ENCODE measurements at regions not wholly inside any gene's neighbourhood (a gene's known extent, or its start where the extent isn't known, plus 50 kb on each side); places are given as distances from the start of the nearest gene placed in this dataset.

DNA sequence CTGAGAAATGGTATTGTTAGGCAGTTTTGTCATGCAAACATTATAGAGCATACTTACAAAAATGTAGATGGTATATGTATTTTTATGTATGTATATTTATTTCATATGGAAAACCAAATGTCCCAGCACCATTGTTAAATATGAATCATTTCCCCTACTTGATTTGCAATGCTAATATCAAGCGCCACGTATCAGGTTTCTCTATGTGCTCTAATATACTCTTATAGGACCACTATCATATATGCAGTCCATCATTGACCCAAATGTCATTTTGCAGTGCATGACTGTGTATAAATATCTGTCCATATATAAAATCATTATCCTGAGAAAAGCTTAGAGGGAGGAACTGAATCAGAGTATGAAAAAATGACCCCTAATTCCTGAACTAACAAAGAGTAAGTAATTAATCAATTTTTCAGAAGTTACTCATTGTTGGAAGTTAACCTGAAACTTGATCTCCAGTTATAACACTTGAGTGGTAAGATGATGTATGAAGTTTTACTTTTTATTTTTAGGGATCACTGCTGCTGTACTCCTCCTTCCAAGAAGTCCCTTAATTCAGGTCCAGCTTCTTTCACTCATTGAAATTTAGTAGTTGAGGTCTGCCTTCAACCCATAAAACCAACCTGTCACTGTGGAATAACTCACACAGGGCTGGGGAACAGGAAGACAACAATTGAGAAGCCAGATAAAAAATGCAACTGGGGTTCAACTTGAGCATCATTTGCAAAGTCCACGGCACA is 134.8 kb upstream of the LDB2 start:
- TF ChIP-seq FOXM1 (IDR thresholded peaks at IDR 0.05; ENCODE audit: borderline replicate concordance, low read depth) (no peak), CEBPB (IDR thresholded peaks at IDR 0.05) (no peak), RAD21 (IDR thresholded peaks at IDR 0.05; ENCODE audit: low read depth) (no peak), TCF12 (IDR thresholded peaks at IDR 0.05; ENCODE audit: low read depth) (no peak), EGR1 (IDR thresholded peaks at IDR 0.05) (no peak), TEAD4 (IDR thresholded peaks at IDR 0.05) (no peak), EP300 (IDR thresholded peaks at IDR 0.05; ENCODE audit: borderline replicate concordance) (no peak), MAX (IDR thresholded peaks at IDR 0.05) (no peak)

DNA sequence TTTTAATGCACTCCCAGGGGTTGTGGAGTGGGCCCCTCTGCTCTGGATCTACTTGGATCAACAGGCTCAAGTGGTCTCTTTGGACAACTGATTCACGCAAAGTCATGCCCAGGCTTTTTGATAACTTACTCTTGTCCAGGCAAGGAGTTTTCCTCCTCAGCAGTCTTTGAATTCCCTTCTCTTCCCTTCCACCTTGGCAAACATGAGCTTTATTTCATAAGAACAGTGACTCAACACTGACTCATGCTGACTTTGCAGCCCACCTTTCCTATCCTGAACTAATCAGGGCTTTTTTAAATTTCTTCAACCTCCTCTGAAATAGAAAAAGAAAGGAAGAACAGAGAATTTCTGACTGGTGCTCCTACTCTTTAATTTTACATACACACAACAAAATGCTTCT is 132.1 kb upstream of the LDB2 start:
- TF ChIP-seq USF1 (IDR thresholded peaks at IDR 0.05) (no peak), EP300 (IDR thresholded peaks at IDR 0.05; ENCODE audit: borderline replicate concordance) (no peak), RAD21 (IDR thresholded peaks at IDR 0.05; ENCODE audit: low read depth) (no peak), NFIC (IDR thresholded peaks at IDR 0.05) (no peak), YY1 (IDR thresholded peaks at IDR 0.05; ENCODE audit: low read depth) (no peak), TEAD4 (IDR thresholded peaks at IDR 0.05) (no peak), TCF12 (IDR thresholded peaks at IDR 0.05; ENCODE audit: low read depth) (no peak), ZBTB7A (IDR thresholded peaks at IDR 0.05; ENCODE audit: low read depth) (no peak), FOXM1 (IDR thresholded peaks at IDR 0.05; ENCODE audit: borderline replicate concordance, low read depth) (no peak)

- TF ChIP-seq EP300 (IDR thresholded peaks at IDR 0.05; ENCODE audit: borderline replicate concordance) (no peak), MAX (IDR thresholded peaks at IDR 0.05) (no peak), YY1 (IDR thresholded peaks at IDR 0.05; ENCODE audit: low read depth) (no peak)
Observed at GRCh38 chr4:17029964-17030363, 131.5 kb upstream of the LDB2 start.

DNA sequence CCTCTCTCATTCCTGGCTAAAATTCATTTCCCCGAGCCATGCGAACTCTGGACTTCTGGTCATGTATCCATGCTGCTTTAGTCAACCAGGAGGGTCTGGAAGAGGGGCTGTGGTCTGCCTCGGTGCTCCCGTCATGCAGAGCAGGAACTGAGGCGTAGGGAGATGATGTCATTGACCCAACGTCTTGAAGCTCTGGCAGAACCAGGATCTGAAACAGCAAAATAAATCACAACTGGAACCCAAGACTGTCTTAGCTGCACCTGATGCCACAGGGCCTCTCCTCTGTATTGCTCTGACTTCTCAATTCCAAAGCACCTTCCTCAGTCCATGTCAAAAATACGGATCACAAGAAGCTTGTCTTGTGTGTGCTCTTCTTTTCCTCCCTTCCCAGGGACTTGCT is 131.0 kb upstream of the LDB2 start:
- TF ChIP-seq NFIC (IDR thresholded peaks at IDR 0.05): no peak
- no peak for TF ChIP-seq ZBTB7A (IDR thresholded peaks at IDR 0.05; ENCODE audit: low read depth)
- TF ChIP-seq CREB1 (IDR thresholded peaks at IDR 0.05; ENCODE audit: low read depth): no peak
- TF ChIP-seq EP300 (IDR thresholded peaks at IDR 0.05; ENCODE audit: borderline replicate concordance): no peak
- no peak for TF ChIP-seq MAX (IDR thresholded peaks at IDR 0.05)
- TF ChIP-seq TEAD4 (IDR thresholded peaks at IDR 0.05): no peak
- TF ChIP-seq, protein P1, sequence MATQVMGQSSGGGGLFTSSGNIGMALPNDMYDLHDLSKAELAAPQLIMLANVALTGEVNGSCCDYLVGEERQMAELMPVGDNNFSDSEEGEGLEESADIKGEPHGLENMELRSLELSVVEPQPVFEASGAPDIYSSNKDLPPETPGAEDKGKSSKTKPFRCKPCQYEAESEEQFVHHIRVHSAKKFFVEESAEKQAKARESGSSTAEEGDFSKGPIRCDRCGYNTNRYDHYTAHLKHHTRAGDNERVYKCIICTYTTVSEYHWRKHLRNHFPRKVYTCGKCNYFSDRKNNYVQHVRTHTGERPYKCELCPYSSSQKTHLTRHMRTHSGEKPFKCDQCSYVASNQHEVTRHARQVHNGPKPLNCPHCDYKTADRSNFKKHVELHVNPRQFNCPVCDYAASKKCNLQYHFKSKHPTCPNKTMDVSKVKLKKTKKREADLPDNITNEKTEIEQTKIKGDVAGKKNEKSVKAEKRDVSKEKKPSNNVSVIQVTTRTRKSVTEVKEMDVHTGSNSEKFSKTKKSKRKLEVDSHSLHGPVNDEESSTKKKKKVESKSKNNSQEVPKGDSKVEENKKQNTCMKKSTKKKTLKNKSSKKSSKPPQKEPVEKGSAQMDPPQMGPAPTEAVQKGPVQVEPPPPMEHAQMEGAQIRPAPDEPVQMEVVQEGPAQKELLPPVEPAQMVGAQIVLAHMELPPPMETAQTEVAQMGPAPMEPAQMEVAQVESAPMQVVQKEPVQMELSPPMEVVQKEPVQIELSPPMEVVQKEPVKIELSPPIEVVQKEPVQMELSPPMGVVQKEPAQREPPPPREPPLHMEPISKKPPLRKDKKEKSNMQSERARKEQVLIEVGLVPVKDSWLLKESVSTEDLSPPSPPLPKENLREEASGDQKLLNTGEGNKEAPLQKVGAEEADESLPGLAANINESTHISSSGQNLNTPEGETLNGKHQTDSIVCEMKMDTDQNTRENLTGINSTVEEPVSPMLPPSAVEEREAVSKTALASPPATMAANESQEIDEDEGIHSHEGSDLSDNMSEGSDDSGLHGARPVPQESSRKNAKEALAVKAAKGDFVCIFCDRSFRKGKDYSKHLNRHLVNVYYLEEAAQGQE (IDR thresholded peaks at IDR 0.05; ENCODE audit: low read depth): no peak
- no peak for TF ChIP-seq USF1 (IDR thresholded peaks at IDR 0.05)

- no peak for TF ChIP-seq CREB1 (IDR thresholded peaks at IDR 0.05; ENCODE audit: low read depth)
- TF ChIP-seq TAF1 (IDR thresholded peaks at IDR 0.05; ENCODE audit: low read depth): no peak
- TF ChIP-seq FOXM1 (IDR thresholded peaks at IDR 0.05; ENCODE audit: borderline replicate concordance, low read depth): no peak
- no peak for TF ChIP-seq ZBTB7A (IDR thresholded peaks at IDR 0.05; ENCODE audit: low read depth)
- TF ChIP-seq EP300 (IDR thresholded peaks at IDR 0.05; ENCODE audit: borderline replicate concordance): no peak
- TF ChIP-seq, protein P1 (IDR thresholded peaks at IDR 0.05; ENCODE audit: low read depth): no peak
Observed at GRCh38 chr4:17027495-17027894, 129.1 kb upstream of the LDB2 start.

DNA sequence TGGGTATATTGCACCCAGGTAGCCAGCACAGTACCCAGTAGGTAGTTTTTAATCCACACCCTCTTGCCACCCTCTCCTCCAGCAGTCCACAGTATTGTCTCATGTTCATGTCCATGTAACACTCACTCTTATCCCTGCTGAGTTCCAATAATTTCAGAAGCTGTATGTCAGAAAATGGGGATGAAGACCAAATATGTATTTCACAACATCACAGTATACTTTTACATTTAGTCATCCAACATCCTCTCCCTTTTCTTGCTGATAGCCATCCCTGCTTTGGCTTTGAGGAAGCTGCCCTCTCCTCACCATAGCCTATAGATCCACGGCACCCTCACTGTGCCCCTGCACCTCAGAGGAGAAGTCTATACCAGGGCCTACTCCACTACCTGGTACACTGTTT is 126.0 kb upstream of the LDB2 start:
- TF ChIP-seq TEAD4 (IDR thresholded peaks at IDR 0.05) (no peak), TCF12 (IDR thresholded peaks at IDR 0.05; ENCODE audit: low read depth) (no peak), ZBTB7A (IDR thresholded peaks at IDR 0.05; ENCODE audit: low read depth) (no peak), CEBPB (IDR thresholded peaks at IDR 0.05) (no peak), EP300 (IDR thresholded peaks at IDR 0.05; ENCODE audit: borderline replicate concordance) (no peak), RAD21 (IDR thresholded peaks at IDR 0.05; ENCODE audit: low read depth) (no peak), TAF1 (IDR thresholded peaks at IDR 0.05; ENCODE audit: low read depth) (no peak), MAX (IDR thresholded peaks at IDR 0.05) (no peak), EGR1 (IDR thresholded peaks at IDR 0.05) (no peak), YY1 (IDR thresholded peaks at IDR 0.05; ENCODE audit: low read depth) (no peak), FOXM1 (IDR thresholded peaks at IDR 0.05; ENCODE audit: borderline replicate concordance, low read depth) (no peak), NFIC (IDR thresholded peaks at IDR 0.05) (no peak), USF1 (IDR thresholded peaks at IDR 0.05) (no peak), CREB1 (IDR thresholded peaks at IDR 0.05; ENCODE audit: low read depth) (no peak)
- TF ChIP-seq, protein P1 (IDR thresholded peaks at IDR 0.05; ENCODE audit: low read depth): no peak

Data from Ishikawa (cell line).